ENCODE measurements at regions not wholly inside any gene's neighbourhood (a gene's known extent, or its start where the extent isn't known, plus 50 kb on each side); places are given as distances from the start of the nearest gene placed in this dataset.

- H3K4me1 Mint-ChIP-seq = peaks cover 0 to 2% of the 10 kb centered on the region in 2 experiments; a peak in 2 of 4 replicates
- H3K9ac ChIP-seq (ENCODE audit: extremely low read depth, insufficient read length, low read length) = no peak overlapping the region
- no peaks in the 10 kb centered on the region for H3K4me1 ChIP-seq (ENCODE audit: insufficient read depth, low read length)
- no peak overlapping the region for H2AFZ ChIP-seq (ENCODE audit: low read length)
- no CpG with 5 or more reads among the region's 13 CpGs for whole genome bisulfite sequencing (ENCODE audit: extremely low coverage, insufficient read length, low lambda C conversion rate)
- H3K18ac ChIP-seq (ENCODE audit: insufficient read length, low read depth, low read length) = no peak overlapping the region
- no peak overlapping the region for H2BK120ac ChIP-seq (ENCODE audit: low read depth, low read length, poor library complexity, severe bottlenecking)
- H3K79me2 ChIP-seq (ENCODE audit: insufficient read depth, low read length) = no peaks in the 10 kb centered on the region
- H2BK5ac ChIP-seq (ENCODE audit: insufficient read length, low read length) = no peak overlapping the region
- H4K91ac ChIP-seq (ENCODE audit: insufficient read length, low read depth, low read length) = no peak overlapping the region
- no peak for DNase-seq
- no peak overlapping the region for H3K56ac ChIP-seq (ENCODE audit: insufficient read length, low read depth, low read length)
- no peaks in the 10 kb centered on the region for H3K79me1 ChIP-seq (ENCODE audit: insufficient read depth, low read depth, low read length, poor library complexity, severe bottlenecking)
- no peak overlapping the region for H3K27ac ChIP-seq (ENCODE audit: insufficient read length, low read depth, low read length)
- no peak overlapping the region for H4K8ac ChIP-seq (replicated peaks; ENCODE audit: insufficient read length, low read depth, low read length)
- no peaks in the 10 kb centered on the region for H3K27me3 ChIP-seq (ENCODE audit: insufficient read depth, low read length)
- no peak overlapping the region for H3K4me2 ChIP-seq (ENCODE audit: insufficient read depth, insufficient read length, low read length)
- H3K23ac ChIP-seq (ENCODE audit: insufficient read length, low read depth, low read length) = no peak overlapping the region
- no peaks in the 10 kb centered on the region for H3K9me3 ChIP-seq (ENCODE audit: control insufficient read depth, low read depth, low read length)
- H4K5ac ChIP-seq (ENCODE audit: insufficient read length, low read depth, low read length) = no peak overlapping the region
- no peak for TF ChIP-seq CTCF (conservative IDR thresholded peaks at IDR 0.05)
- no peak overlapping the region for H3K4me3 Mint-ChIP-seq
- no peaks in the 10 kb centered on the region; a peak in 1 of 5 replicates for H3K9me3 Mint-ChIP-seq
- H2BK15ac ChIP-seq (ENCODE audit: low read depth, low read length) = no peak overlapping the region
- H3K36me3 Mint-ChIP-seq (ENCODE audit: insufficient read depth in 1 of 3, low read depth in 3 of 3) = no peaks in the 10 kb centered on the region
- no peak overlapping the region; a peak in 1 of 7 replicates for H3K27ac Mint-ChIP-seq
- H3K23me2 ChIP-seq (ENCODE audit: insufficient read length, low read depth, low read length, poor library complexity, severe bottlenecking) = no peaks in the 10 kb centered on the region
- H3K14ac ChIP-seq (ENCODE audit: insufficient read depth, low read length) = no peak overlapping the region
- no peak overlapping the region for H2BK20ac ChIP-seq (ENCODE audit: low read depth, low read length, poor library complexity, severe bottlenecking)
- H3T11ph ChIP-seq (ENCODE audit: low read length) = no peak overlapping the region
- H2BK12ac ChIP-seq (ENCODE audit: insufficient read length, low read depth, low read length) = no peak overlapping the region
- H3K4ac ChIP-seq (ENCODE audit: low read depth, low read length) = no peak overlapping the region
- no peaks in the 10 kb centered on the region for H3K27me3 Mint-ChIP-seq (ENCODE audit: low read depth)
- H2AK5ac ChIP-seq (ENCODE audit: insufficient read length, low read length) = no peak overlapping the region
- H4K20me1 ChIP-seq (ENCODE audit: control insufficient read depth, insufficient read depth, insufficient read length) = no peaks in the 10 kb centered on the region
Measured at GRCh38 chr13:29693275-29693945, 97.9 kb upstream of the SLC7A1 start.

All from H9 (cell line).